ENCODE measurements at regions not wholly inside any gene's neighbourhood (a gene's known extent, or its start where the extent isn't known, plus 50 kb on each side); places are given as distances from the start of the nearest gene placed in this dataset.

DNA sequence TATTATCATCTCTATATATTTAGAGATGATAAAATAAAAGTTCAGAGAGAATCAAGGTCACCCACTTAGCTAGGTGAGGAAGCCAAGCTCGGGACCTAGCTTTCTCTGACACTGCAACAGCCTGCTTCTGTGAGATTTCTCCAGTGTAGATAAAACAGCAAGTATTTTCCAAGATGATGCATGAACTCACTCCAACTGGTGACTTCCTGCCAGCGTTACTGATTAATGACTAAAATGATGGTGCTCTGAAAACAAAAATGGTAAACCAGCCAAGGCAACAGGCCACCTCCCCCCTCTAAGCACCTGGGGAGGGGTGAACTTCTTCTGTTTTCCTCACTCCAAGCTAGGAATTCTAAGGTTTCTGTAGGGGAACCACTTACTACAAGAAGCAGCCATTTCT, 510.2 kb upstream of the ID2 start:
- 8 to 30% (median 21%) methylated on average over 2 of the region's 2 CpGs for WGBS, 4 donors
- peak in 2 of 7 donors; percentile 16 to 57 for DNase-seq
- Histone ChIP-seq H3K36me3 (replicated peaks in 1 of 2) (no peaks in the 10 kb centered on the region), H3K4me1 (replicated peaks in 1 of 2) (peaks cover 0 to 5% of the 10 kb centered on the region in 2 donors), H3K4me3 (no peak overlapping the region), H3K27ac (no peak overlapping the region), H3K9me3 (replicated peaks in 1 of 3) (peaks cover 0 to 10% (median 0%) of the 10 kb centered on the region in 3 donors), H3K27me3 (no peaks in the 10 kb centered on the region)
- TF ChIP-seq, protein P1, sequence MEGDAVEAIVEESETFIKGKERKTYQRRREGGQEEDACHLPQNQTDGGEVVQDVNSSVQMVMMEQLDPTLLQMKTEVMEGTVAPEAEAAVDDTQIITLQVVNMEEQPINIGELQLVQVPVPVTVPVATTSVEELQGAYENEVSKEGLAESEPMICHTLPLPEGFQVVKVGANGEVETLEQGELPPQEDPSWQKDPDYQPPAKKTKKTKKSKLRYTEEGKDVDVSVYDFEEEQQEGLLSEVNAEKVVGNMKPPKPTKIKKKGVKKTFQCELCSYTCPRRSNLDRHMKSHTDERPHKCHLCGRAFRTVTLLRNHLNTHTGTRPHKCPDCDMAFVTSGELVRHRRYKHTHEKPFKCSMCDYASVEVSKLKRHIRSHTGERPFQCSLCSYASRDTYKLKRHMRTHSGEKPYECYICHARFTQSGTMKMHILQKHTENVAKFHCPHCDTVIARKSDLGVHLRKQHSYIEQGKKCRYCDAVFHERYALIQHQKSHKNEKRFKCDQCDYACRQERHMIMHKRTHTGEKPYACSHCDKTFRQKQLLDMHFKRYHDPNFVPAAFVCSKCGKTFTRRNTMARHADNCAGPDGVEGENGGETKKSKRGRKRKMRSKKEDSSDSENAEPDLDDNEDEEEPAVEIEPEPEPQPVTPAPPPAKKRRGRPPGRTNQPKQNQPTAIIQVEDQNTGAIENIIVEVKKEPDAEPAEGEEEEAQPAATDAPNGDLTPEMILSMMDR (IDR thresholded peaks at IDR 0.05): no peak
- no peak for TF ChIP-seq POLR2A (IDR thresholded peaks at IDR 0.05)
- intact Hi-C loops (cut with DNase I): no loop called here

GRCh38 chr2:8172661-8173060, 509.2 kb upstream of the ID2 start:
- Histone ChIP-seq H3K27ac (no peak overlapping the region), H3K27me3 (no peaks in the 10 kb centered on the region), H3K36me3 (replicated peaks in 1 of 2) (no peaks in the 10 kb centered on the region), H3K4me1 (replicated peaks in 1 of 2) (peaks cover 0 to 5% of the 10 kb centered on the region in 2 donors), H3K9me3 (replicated peaks in 1 of 3) (peaks cover 0 to 10% (median 0%) of the 10 kb centered on the region in 3 donors), H3K4me3 (no peak overlapping the region)
- intact Hi-C loops (cut with DNase I): no loop called here
- 96 to 98% (median 98%) methylated on average over 17 of the region's 17 CpGs for WGBS, 4 donors
- TF ChIP-seq, protein P1 (IDR thresholded peaks at IDR 0.05): no peak
- TF ChIP-seq POLR2A (IDR thresholded peaks at IDR 0.05): no peak
- no peak for DNase-seq

GRCh38 chr2:8174641-8175257, 507.1 kb upstream of the ID2 start:
- no peak for DNase-seq
- no peak for TF ChIP-seq POLR2A (IDR thresholded peaks at IDR 0.05)
- TF ChIP-seq, protein P1 (IDR thresholded peaks at IDR 0.05): no peak
- Histone ChIP-seq H3K9me3 (replicated peaks in 1 of 3) (peaks cover 0 to 10% (median 0%) of the 10 kb centered on the region in 3 donors), H3K4me3 (no peak overlapping the region), H3K4me1 (replicated peaks in 1 of 2) (no peaks in the 10 kb centered on the region), H3K27me3 (no peaks in the 10 kb centered on the region), H3K27ac (no peak overlapping the region), H3K36me3 (replicated peaks in 1 of 2) (no peaks in the 10 kb centered on the region)
- intact Hi-C loops (cut with DNase I): no loop called here
- 78 to 86% (median 79%) methylated on average over 5 to 6 of the region's 6 CpGs for WGBS, 4 donors

GRCh38 chr2:8176887-8177286, 505.0 kb upstream of the ID2 start:
- intact Hi-C loops (cut with DNase I): no loop called here
- WGBS, 4 donors: 55 to 64% (median 61%) methylated on average over 2 of the region's 2 CpGs
- Histone ChIP-seq H3K4me1 (replicated peaks in 1 of 2) (no peaks in the 10 kb centered on the region), H3K27ac (no peak overlapping the region), H3K36me3 (replicated peaks in 1 of 2) (no peaks in the 10 kb centered on the region), H3K4me3 (no peak overlapping the region), H3K27me3 (no peaks in the 10 kb centered on the region), H3K9me3 (replicated peaks in 1 of 3) (peaks cover 0 to 10% (median 0%) of the 10 kb centered on the region in 3 donors)
- TF ChIP-seq POLR2A (IDR thresholded peaks at IDR 0.05): no peak
- TF ChIP-seq, protein P1 (IDR thresholded peaks at IDR 0.05): no peak
- no peak for DNase-seq

Measured in adrenal gland (tissue), 9 donors.